ENCODE measurements at regions not wholly inside any gene's neighbourhood (a gene's known extent, or its start where the extent isn't known, plus 50 kb on each side); places are given as distances from the start of the nearest gene placed in this dataset.
"Not testable (repeated sequence)": the region's sequence is repeated elsewhere in the genome, so short reads cannot be mapped to it uniquely, and the experiment has no call there.

DNA sequence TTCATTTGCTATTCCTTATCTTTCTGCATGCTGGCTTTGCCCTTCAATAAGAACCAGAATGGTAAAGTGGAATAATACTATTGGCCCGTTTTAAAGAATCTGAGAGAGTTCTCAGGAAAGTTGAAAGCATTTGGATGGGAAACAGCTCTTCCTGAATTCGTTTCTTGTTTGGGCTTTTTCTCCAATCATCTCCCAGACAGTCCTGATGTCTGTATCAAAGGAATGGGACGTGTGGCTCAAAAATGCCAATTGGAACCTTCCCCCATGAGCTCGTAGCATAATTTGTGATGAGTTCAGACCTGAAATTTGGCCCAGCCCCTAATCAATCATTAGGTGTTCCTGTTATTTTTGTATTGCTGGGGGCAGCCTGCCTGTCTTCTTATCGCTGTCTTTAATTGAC lies 75.8 kb upstream of the BACH2 start:
- DNase-seq (ENCODE audit: low read depth): no peak

DNA sequence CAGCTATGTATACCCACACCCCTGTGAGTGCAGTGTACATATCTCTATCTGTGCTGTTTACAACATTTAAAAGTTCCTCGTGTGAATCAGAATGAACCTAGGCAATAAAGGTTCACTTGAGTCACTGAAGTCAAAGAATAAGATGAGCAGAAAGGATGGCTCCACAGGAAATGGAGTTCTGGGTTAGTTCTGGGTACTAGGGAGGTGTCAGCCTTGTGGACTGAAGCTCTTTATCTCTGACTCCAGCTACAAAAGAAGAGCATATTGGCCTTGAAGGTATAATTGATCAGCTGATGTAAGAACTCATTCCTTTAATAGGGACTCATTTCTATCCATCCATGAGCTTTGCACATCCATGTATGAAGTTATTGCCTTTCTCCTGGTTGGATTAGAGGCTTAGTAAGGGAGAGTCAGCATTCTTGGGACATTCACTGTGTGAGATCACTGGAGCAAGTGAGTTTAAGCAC lies 73.9 kb upstream of the BACH2 start:
- DNase-seq (ENCODE audit: low read depth): no peak

DNA sequence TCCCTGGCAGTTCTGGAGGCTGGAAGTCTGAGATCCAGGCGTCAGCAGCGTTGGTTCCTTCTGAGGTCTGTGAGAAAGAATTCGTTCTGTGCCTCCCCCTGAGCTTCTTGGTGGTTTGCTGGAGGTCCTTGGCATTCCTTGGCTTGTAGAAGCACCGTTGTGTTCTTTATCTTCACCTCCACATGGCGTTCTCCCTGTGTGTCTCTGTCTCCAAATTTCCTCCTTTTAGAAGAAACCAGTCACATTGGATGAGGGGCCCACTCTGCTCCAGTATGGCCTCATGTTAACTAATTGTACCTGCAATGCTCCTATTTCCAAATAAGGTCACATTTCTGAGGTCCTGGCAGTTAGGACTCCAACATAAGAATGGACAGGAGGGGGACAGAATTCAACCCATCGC lies 73.0 kb upstream of the BACH2 start:
- no peak for DNase-seq (ENCODE audit: low read depth)

DNA sequence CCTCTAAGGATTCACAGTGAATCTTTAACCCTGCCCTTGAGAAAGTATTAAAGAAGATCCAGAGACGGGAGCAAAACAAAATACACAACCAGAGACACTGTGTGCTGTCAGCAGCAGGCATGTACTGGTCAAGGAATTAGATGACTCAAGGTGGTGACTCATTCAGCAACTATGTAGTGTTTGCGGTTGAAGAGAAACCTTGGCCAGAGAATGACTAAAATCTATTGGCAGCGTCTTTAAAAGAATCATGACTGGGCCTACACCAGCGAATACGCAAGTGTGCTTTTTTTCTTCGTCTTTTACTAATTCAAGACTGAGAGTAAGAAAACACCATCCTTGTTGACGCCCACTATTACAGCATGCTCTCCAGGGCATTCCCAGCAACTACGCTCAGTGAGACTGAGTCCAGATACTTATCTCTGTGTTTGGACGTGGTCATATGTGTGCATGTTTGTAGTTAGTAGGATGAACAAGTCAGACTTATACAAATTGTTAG lies 72.4 kb upstream of the BACH2 start:
- DNase-seq (ENCODE audit: low read depth): no peak

DNA sequence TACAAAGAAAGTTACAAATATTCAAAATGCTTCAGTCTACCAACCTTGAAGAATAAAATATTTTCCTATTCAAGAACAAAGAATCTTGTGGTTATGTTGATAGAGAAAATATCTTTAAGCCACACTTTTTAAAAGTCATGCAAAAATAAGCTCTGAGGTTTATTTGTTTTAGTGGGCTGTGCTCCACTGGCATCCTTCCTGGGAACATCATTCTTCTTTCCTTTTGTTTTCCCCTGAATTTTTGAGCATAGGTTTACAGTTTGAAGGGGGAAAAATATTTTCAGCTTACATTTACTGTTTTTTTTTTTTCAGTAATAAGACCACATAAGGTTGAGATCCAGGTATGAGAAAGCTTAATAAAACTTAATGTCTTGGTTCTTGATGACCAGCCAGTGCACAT lies 72.0 kb upstream of the BACH2 start:
- no peak for DNase-seq (ENCODE audit: low read depth)

DNA sequence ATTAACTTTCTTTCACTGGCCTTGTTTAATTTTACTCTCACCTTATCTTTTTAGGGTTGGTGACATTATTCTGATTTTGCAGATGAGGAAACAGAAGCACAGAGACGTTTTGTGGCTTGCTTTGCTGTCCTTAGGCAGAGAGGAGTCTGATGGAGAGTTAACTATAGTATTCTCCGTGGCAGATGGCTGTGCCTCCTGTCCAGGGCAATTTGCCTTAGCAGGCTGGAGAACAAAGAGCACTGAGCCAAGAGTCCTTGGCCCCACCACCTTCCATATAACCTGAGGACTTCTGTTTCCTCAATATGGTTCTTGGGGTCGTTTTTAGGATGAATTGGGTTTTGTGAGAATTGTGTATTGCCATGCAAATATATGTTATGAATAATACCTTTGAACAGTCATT lies 71.4 kb upstream of the BACH2 start:
- no peak for DNase-seq (ENCODE audit: low read depth)

DNA sequence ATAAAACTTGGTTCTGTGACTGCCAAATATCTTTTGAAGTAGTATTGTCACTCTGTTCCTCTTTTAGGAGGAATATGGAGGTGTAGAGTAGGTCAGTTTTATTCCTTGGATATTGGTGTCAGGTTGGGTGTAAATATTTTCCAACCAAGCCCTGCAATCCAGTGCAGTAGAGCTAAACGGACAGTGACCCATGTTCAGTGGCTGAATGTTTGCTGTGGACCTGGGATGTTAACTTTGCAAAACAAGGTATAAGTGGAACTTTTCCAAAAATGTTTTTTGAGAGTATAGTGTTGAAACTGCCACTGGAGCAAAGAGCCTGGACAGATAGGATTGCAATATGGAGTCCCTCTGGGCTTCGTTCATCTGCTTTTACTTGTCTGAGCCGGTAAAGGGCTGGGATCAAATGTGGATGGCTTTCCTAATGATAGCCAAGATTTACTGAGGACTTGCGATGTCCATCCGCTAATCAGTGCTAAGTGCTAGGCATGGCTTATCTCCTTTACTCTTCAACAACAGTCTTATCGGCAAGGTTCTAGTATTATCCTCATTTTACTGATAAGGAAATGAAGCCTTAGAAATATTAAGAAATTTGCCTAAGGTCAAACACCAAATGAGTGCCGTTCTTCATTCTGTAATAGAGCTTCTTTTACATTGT lies 69.0 kb upstream of the BACH2 start:
- DNase-seq (ENCODE audit: low read depth): no peak

DNA sequence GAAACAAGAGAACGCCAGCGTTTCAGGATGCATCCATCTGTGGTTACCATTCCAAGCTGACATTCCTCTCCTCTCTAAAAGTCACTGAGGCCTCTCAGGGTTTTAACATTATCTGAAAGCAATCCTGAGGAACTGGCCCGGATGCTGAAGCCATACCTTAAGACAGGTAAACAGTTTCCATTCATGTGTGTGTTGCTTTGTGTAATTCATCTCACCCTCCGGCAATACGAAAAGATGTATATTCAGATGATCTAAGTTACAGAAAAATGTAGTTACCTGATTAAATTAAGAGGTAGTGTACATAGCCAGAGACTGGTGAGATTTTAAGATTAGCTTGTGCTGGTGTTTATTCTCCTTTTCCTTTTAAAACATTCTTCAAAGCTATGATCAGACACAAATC lies 68.4 kb upstream of the BACH2 start:
- no peak for DNase-seq (ENCODE audit: low read depth)

DNA sequence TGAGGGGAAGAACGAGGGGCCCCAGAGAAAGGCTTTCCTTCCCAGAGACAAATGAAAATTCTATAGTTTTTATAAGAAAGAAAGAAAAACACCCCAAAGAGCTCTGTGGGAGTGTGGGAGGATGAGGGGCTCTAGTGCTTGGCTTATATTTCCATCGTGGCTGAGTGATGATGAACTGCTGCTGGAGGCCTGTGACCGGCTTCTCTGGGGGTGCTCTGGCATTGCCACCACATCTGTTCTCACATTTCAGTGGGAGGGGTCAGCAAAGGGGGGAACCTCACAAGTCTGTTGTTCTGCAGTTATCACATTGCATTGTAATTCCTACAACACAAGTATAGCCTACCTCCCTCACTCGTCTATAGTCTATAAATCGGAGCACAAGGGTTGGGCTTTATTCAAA lies 67.6 kb upstream of the BACH2 start:
- DNase-seq (ENCODE audit: low read depth): no peak

DNA sequence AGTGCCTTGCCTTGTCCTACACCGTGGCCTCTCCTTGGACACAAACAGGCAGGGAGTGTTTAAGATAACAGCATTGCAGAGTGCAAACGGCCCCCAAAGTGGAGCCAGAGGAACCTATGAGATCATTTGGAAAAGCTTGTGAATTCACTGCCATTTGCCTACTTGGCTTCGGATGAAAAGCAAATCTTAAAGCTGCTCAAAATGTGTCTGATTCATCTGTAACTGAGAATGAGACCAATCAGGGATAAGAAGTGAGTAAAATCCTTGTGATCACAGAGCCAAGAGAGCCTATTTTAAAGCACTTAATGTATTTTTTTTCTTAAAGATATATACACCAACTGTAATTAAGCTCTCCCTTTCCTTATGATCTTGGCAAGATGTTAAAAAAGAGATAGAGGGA lies 65.7 kb upstream of the BACH2 start:
- DNase-seq (ENCODE audit: low read depth): no peak

DNA sequence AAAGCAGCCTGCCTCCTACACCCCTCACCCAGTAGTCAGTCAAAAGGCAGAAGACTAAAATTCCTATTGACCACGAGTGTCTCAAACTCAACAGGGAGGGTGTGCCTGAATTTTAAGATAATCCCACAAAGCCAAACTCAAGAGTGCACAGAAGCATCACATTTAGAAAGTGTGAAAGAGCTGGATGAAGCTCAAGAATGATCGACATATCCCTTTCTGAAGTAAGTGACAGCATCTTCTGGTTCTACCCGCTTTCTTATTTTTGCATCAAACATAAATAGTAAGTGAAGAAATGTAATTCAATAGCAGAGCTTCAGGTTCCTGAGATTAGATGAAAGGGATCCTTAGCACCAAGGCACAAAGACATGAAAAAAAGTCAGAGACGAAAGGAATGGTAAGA lies 64.5 kb upstream of the BACH2 start:
- DNase-seq (ENCODE audit: low read depth): no peak

DNA sequence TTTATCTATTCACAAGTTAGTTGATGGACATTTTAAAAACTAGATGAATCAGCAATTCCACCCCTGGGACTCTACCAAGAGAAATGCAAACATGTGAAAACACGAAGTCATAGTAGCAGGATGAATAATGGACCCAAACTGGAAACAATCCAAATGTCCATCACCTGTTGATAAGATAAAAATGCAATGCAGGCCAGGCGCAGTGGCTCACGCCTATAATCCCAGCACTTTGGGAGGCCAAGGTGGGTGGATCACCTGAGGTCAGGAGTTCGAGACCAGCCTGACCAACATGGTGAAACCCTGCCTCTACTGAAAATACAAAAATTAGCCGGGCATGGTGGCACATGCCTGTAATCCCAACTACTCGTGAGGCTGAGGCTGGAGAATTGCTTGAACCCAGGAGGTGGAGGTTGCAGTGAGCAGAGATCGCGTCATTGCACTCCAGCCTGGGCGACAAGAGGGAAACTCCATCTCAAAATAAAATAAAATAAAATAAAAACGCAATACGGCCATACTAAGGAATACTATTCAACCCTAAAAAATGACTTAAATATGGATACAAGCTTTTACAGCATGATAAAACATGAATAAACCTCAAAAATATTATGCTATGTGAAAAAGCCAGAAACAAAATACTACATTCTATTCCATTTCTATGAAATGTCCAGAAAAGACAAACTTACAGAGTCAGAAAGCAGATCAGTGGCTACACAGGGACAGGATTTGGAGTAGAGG lies 61.6 kb upstream of the BACH2 start:
- not testable (repeated sequence) for DNase-seq (ENCODE audit: low read depth)

DNA sequence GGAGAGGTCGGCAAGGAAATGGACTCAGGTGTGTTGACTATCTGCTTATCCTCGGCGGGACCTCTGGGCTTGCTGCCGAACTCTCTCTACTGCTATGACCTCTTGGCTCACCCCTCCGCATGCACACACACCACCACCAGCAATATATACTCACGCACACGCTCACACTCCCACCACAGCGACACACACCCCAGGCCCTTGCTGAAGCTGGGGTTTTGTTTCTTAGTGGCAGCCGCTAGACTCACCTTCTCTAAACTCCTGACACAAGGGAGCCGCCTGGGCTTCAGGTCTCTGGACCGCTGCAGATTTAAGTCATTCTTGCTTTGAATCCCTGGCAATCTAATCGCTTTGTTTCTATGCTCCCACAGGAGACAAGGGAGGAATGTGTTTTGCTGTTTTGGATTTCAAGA lies 59.4 kb upstream of the BACH2 start:
- DNase-seq (ENCODE audit: low read depth): no peak

DNA sequence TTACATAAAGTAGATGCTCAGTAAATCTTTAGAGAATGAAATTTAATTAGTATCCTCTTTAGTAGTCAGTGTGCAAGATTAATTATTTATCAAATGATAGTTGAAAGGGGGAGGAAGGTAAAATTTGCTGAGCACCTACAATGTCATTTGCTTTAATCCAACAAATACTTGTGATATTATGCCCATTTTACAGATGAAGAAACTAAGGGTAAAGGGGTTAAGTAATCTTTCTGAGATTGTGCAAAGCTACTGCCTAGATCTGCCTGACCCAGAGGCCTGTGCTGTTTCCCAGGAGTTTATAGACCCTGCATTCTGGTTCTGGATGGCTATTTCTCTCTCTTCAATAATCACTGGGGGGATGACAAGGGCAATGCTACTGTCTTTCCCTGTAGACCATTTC lies 58.3 kb upstream of the BACH2 start:
- DNase-seq (ENCODE audit: low read depth): no peak

DNA sequence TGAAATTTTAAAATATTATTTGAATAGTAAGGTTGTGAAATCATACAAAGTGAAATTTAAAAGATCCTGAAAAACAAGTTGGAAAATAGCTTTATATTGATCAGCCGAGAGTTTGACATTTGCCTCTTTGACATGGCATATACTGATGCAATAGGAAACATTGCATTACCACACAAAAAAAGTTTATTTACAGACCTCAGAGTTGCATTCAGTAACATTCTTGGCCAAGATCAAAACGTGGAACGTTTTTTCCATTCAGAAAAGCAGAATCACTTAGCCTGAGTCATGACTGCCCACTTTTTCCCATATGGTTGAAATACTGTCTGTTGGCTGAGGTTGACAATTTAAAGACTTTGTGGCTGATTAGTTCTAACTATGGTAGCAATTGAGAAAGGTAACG lies 55.1 kb upstream of the BACH2 start:
- DNase-seq (ENCODE audit: low read depth): no peak

DNA sequence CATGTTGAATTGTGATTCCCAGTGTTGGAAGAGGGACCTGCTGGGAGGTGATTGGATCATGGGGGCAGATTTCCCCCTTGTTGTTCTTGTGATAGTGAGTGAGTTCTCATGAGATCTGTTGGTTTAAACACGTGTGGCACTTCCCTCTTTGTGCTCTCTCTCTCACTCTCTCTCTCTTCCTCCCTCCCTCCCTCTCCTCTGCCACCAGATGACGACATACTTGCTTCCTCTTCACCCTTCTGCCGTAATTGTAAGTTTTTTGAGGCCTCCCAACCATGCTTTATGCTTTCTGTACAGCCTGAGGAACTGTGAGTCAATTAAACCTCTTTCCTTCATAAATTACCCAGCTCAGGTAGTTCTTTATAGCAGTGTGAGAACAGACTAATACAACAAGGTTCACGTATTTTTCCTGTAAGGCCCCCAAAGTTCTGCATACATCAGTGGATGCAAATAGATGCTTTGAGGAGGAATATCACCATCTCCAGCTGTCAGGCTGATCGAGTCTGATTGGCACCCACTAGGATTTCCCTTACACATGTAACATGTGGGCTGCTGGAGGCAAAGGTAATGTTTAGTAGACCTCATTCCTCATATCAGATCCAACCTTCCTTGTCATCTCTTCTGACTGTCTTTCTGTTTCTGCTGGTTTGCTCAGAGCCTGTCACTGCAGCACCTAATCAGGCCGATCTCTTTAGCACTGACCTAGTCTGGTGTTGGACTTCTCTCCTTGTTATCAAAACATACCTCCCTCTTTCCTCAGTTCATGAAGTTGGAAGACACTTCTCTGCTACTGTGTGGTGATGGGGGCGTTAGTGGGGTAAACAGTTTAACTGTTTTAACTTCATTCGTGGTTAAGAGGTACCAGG lies 54.3 kb upstream of the BACH2 start:
- DNase-seq (ENCODE audit: low read depth): peak; percentile 12

DNA sequence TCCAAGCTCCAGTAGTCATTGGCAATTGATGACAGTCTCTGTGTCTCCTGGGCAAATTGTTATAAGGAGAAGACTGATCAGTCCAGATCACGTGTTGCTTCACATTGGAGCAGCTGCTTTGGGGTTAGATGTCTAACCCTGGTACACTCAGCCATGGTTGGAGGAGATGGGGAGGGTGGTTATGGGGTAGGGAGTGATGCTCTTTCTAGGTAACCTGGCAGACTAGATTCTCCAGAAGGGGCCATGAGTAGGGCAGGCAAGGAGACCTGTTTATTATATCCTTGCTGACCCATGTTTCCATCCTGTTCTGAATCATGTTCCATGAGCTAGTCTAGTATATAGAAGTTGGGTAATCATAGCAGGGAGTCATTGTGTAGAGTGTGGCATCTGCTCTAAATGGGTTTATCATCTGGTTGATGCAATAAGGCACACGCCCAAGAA lies 50.8 kb upstream of the BACH2 start:
- no peak for DNase-seq (ENCODE audit: low read depth)

DNA sequence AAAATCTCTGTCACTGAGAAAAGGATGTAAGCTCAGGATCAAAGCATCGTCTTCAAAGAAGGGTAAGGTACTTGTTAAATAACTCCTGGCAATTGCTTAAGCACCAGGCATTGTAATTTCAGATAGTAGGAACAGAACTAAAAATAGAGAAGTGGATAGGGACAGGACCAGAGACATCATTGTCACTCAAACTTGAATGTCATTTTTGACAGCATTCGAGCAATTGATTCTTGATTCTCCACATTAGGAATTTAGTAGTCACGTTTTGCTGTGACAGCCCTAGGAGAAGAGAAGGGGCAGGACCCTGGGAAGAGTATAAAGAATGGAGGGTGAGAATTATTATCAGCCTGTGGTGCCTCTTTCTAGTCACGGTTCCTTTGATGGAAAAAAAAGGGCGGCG lies 50.1 kb upstream of the BACH2 start:
- DNase-seq (ENCODE audit: low read depth): no peak

Data from T-helper 22 cell (primary cell).